ENCODE measurements at regions not wholly inside any gene's neighbourhood (a gene's known extent, or its start where the extent isn't known, plus 50 kb on each side); places are given as distances from the start of the nearest gene placed in this dataset.

GRCh38 chr2:60621688-60622429, 68.4 kb upstream of the BCL11A start:
- H3K4me1 ChIP-seq (ENCODE audit: insufficient read depth, low read length, poor library complexity, severe bottlenecking), result no peaks in the 10 kb centered on the region
- ChIA-PET CTCF (ENCODE audit: unreplicated experiment) (no interaction called here), POLR2A (no interaction called here)

GRCh38 chr2:60623040-60623439, 69.6 kb upstream of the BCL11A start:
- intact Hi-C loops (cut with micrococcal nuclease; ENCODE audit: unreplicated experiment), result no loop called here
- H4K20me1 ChIP-seq (ENCODE audit: insufficient read depth, low read length), result no peaks in the 10 kb centered on the region
- no peak overlapping the region for H3K27ac ChIP-seq (ENCODE audit: low read depth, low read length, poor library complexity, severe bottlenecking)
- no peaks in the 10 kb centered on the region for H3K4me1 ChIP-seq (ENCODE audit: insufficient read depth, low read length, poor library complexity, severe bottlenecking)
- H3K36me3 ChIP-seq (ENCODE audit: insufficient read depth, low read length), result no peaks in the 10 kb centered on the region
- no TSS peak for BruUV-seq (replicated peaks)
- H3K9me2 ChIP-seq (ENCODE audit: insufficient read depth, low read length), result no peaks in the 10 kb centered on the region
- ChIA-PET POLR2A (no interaction called here), CTCF (ENCODE audit: unreplicated experiment) (interaction anchor here (0.6 kb wide), 1 partner anchor 118 kb away, joined by 3 read pairs; no protein-coding TSS in a partner anchor)
- H2AFZ ChIP-seq (ENCODE audit: low read length), result no peak overlapping the region
- H3K4me3 ChIP-seq (ENCODE audit: low read depth, low read length, poor library complexity, severe bottlenecking), result no peak overlapping the region
- H3K79me2 ChIP-seq (ENCODE audit: insufficient read depth, low read depth, low read length), result no peaks in the 10 kb centered on the region
- TF ChIP-seq CTCF (conservative IDR thresholded peaks at IDR 0.05; ENCODE audit: low read length), result no peak
- TF ChIP-seq EZH2phosphoT487 (IDR thresholded peaks at IDR 0.05; ENCODE audit: borderline replicate concordance, low read depth, low read length), result no peak
- no peak overlapping the region for H3K4me2 ChIP-seq (ENCODE audit: low read length)
- no peaks in the 10 kb centered on the region for H3K9me3 ChIP-seq (ENCODE audit: low read length)
- DNase-seq (ENCODE audit: low spot score), result no peak

More at GRCh38 chr2:60621688-60622429, 68.4 kb upstream of the BCL11A start:
- TF ChIP-seq CTCF (conservative IDR thresholded peaks at IDR 0.05; ENCODE audit: low read length), result no peak
- H3K4me3 ChIP-seq (ENCODE audit: low read depth, low read length, poor library complexity, severe bottlenecking), result no peak overlapping the region
- H2AFZ ChIP-seq (ENCODE audit: low read length), result no peak overlapping the region
- H4K20me1 ChIP-seq (ENCODE audit: insufficient read depth, low read length), result no peaks in the 10 kb centered on the region
- intact Hi-C loops (cut with micrococcal nuclease; ENCODE audit: unreplicated experiment), result no loop called here
- H3K79me2 ChIP-seq (ENCODE audit: insufficient read depth, low read depth, low read length), result no peaks in the 10 kb centered on the region
- no peak overlapping the region for H3K27ac ChIP-seq (ENCODE audit: low read depth, low read length, poor library complexity, severe bottlenecking)
- no TSS peak for BruUV-seq (replicated peaks)
- H3K9me3 ChIP-seq (ENCODE audit: low read length), result no peaks in the 10 kb centered on the region
- no peaks in the 10 kb centered on the region for H3K36me3 ChIP-seq (ENCODE audit: insufficient read depth, low read length)
- no peak overlapping the region for H3K4me2 ChIP-seq (ENCODE audit: low read length)
- no peaks in the 10 kb centered on the region for H3K9me2 ChIP-seq (ENCODE audit: insufficient read depth, low read length)
- no peak for DNase-seq (ENCODE audit: low spot score)

GRCh38 chr2:60627412-60627811, 74.0 kb upstream of the BCL11A start:
- no peaks in the 10 kb centered on the region for H3K4me1 ChIP-seq (ENCODE audit: insufficient read depth, low read length, poor library complexity, severe bottlenecking)
- POLR2A ChIA-PET, result interaction anchor here (0.7 kb wide), 1 partner anchor 22 kb away, joined by 3 read pairs; no protein-coding TSS in a partner anchor
- H3K27ac ChIP-seq (ENCODE audit: low read depth, low read length, poor library complexity, severe bottlenecking), result no peak overlapping the region
- H3K4me2 ChIP-seq (ENCODE audit: low read length), result no peak overlapping the region
- H3K9me3 ChIP-seq (ENCODE audit: low read length), result no peaks in the 10 kb centered on the region
- no peak overlapping the region for H2AFZ ChIP-seq (ENCODE audit: low read length)
- H3K36me3 ChIP-seq (ENCODE audit: insufficient read depth, low read length), result no peaks in the 10 kb centered on the region
- no peaks in the 10 kb centered on the region for H4K20me1 ChIP-seq (ENCODE audit: insufficient read depth, low read length)
- DNase-seq (ENCODE audit: low spot score), result no peak
- no TSS peak for BruUV-seq (replicated peaks)
- intact Hi-C loops (cut with micrococcal nuclease; ENCODE audit: unreplicated experiment), result no loop called here
- CTCF ChIA-PET (ENCODE audit: unreplicated experiment), result no interaction called here
- no peak overlapping the region for H3K4me3 ChIP-seq (ENCODE audit: low read depth, low read length, poor library complexity, severe bottlenecking)
- H3K9me2 ChIP-seq (ENCODE audit: insufficient read depth, low read length), result no peaks in the 10 kb centered on the region
- H3K79me2 ChIP-seq (ENCODE audit: insufficient read depth, low read depth, low read length), result no peaks in the 10 kb centered on the region
- TF ChIP-seq EZH2phosphoT487 (IDR thresholded peaks at IDR 0.05; ENCODE audit: borderline replicate concordance, low read depth, low read length), result no peak
- TF ChIP-seq CTCF (conservative IDR thresholded peaks at IDR 0.05; ENCODE audit: low read length), result no peak
